ENCODE measurements at regions not wholly inside any gene's neighbourhood (a gene's known extent, or its start where the extent isn't known, plus 50 kb on each side); places are given as distances from the start of the nearest gene placed in this dataset.

DNA sequence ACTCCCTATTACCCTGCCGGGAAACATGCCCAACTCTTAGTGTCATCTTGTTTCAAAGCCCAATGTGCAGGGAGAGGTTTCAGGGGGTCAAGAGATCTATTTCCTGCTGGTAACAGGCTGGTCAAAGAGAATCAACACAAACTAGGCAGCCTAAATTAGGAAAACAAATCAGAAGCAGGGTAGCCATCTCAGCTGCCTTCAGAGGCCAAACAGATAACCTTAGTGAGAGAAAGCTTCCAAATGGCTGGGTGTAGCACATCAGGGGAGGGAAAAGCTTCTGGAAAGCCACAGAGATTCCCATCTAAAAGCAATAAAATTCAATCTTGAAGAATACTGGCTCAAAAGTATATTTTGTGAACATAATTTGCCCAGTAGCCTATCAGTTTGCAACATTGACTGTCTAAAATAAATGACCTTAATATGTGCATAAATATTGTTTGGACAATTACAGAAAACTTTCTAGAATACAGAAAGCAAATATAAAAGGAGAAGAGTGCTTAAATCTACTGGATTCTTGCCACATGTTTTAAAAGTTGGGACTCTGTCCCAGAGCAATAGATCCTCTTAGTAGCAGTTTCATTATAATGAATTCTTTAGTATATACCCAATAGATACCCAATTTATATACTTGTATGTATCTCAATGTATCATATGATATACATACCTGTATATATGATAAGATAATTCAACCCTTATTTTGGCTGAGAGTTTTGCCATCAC lies 371.9 kb upstream of the RARB start:
- TF ChIP-seq EZH2 (IDR thresholded peaks at IDR 0.05; ENCODE audit: low read depth, unreplicated experiment) (no peak), EZH2phosphoT487 (IDR thresholded peaks at IDR 0.05; ENCODE audit: unreplicated experiment) (no peak), POLR2AphosphoS5 (IDR thresholded peaks at IDR 0.05; ENCODE audit: low read depth) (no peak), JUNB (IDR thresholded peaks at IDR 0.05; ENCODE audit: unreplicated experiment) (no peak), STAT1 (IDR thresholded peaks at IDR 0.05; ENCODE audit: unreplicated experiment) (no peak), CREB1 (CRISPR knock-in tag; IDR thresholded peaks at IDR 0.05; ENCODE audit: low read depth) (no peak), ZNF114 (CRISPR knock-in tag; IDR thresholded peaks at IDR 0.05) (no peak)
- TF ChIP-seq, protein P1, sequence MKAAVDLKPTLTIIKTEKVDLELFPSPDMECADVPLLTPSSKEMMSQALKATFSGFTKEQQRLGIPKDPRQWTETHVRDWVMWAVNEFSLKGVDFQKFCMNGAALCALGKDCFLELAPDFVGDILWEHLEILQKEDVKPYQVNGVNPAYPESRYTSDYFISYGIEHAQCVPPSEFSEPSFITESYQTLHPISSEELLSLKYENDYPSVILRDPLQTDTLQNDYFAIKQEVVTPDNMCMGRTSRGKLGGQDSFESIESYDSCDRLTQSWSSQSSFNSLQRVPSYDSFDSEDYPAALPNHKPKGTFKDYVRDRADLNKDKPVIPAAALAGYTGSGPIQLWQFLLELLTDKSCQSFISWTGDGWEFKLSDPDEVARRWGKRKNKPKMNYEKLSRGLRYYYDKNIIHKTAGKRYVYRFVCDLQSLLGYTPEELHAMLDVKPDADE (IDR thresholded peaks at IDR 0.05): no peak
- TF ChIP-seq, protein P2, sequence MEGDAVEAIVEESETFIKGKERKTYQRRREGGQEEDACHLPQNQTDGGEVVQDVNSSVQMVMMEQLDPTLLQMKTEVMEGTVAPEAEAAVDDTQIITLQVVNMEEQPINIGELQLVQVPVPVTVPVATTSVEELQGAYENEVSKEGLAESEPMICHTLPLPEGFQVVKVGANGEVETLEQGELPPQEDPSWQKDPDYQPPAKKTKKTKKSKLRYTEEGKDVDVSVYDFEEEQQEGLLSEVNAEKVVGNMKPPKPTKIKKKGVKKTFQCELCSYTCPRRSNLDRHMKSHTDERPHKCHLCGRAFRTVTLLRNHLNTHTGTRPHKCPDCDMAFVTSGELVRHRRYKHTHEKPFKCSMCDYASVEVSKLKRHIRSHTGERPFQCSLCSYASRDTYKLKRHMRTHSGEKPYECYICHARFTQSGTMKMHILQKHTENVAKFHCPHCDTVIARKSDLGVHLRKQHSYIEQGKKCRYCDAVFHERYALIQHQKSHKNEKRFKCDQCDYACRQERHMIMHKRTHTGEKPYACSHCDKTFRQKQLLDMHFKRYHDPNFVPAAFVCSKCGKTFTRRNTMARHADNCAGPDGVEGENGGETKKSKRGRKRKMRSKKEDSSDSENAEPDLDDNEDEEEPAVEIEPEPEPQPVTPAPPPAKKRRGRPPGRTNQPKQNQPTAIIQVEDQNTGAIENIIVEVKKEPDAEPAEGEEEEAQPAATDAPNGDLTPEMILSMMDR (conservative IDR thresholded peaks at IDR 0.05; ENCODE audit: low read depth in 2 of 2): no peak
- TF ChIP-seq, protein P3, sequence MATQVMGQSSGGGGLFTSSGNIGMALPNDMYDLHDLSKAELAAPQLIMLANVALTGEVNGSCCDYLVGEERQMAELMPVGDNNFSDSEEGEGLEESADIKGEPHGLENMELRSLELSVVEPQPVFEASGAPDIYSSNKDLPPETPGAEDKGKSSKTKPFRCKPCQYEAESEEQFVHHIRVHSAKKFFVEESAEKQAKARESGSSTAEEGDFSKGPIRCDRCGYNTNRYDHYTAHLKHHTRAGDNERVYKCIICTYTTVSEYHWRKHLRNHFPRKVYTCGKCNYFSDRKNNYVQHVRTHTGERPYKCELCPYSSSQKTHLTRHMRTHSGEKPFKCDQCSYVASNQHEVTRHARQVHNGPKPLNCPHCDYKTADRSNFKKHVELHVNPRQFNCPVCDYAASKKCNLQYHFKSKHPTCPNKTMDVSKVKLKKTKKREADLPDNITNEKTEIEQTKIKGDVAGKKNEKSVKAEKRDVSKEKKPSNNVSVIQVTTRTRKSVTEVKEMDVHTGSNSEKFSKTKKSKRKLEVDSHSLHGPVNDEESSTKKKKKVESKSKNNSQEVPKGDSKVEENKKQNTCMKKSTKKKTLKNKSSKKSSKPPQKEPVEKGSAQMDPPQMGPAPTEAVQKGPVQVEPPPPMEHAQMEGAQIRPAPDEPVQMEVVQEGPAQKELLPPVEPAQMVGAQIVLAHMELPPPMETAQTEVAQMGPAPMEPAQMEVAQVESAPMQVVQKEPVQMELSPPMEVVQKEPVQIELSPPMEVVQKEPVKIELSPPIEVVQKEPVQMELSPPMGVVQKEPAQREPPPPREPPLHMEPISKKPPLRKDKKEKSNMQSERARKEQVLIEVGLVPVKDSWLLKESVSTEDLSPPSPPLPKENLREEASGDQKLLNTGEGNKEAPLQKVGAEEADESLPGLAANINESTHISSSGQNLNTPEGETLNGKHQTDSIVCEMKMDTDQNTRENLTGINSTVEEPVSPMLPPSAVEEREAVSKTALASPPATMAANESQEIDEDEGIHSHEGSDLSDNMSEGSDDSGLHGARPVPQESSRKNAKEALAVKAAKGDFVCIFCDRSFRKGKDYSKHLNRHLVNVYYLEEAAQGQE (IDR thresholded peaks at IDR 0.05; ENCODE audit: unreplicated experiment): no peak
- TF ChIP-seq, protein P4, sequence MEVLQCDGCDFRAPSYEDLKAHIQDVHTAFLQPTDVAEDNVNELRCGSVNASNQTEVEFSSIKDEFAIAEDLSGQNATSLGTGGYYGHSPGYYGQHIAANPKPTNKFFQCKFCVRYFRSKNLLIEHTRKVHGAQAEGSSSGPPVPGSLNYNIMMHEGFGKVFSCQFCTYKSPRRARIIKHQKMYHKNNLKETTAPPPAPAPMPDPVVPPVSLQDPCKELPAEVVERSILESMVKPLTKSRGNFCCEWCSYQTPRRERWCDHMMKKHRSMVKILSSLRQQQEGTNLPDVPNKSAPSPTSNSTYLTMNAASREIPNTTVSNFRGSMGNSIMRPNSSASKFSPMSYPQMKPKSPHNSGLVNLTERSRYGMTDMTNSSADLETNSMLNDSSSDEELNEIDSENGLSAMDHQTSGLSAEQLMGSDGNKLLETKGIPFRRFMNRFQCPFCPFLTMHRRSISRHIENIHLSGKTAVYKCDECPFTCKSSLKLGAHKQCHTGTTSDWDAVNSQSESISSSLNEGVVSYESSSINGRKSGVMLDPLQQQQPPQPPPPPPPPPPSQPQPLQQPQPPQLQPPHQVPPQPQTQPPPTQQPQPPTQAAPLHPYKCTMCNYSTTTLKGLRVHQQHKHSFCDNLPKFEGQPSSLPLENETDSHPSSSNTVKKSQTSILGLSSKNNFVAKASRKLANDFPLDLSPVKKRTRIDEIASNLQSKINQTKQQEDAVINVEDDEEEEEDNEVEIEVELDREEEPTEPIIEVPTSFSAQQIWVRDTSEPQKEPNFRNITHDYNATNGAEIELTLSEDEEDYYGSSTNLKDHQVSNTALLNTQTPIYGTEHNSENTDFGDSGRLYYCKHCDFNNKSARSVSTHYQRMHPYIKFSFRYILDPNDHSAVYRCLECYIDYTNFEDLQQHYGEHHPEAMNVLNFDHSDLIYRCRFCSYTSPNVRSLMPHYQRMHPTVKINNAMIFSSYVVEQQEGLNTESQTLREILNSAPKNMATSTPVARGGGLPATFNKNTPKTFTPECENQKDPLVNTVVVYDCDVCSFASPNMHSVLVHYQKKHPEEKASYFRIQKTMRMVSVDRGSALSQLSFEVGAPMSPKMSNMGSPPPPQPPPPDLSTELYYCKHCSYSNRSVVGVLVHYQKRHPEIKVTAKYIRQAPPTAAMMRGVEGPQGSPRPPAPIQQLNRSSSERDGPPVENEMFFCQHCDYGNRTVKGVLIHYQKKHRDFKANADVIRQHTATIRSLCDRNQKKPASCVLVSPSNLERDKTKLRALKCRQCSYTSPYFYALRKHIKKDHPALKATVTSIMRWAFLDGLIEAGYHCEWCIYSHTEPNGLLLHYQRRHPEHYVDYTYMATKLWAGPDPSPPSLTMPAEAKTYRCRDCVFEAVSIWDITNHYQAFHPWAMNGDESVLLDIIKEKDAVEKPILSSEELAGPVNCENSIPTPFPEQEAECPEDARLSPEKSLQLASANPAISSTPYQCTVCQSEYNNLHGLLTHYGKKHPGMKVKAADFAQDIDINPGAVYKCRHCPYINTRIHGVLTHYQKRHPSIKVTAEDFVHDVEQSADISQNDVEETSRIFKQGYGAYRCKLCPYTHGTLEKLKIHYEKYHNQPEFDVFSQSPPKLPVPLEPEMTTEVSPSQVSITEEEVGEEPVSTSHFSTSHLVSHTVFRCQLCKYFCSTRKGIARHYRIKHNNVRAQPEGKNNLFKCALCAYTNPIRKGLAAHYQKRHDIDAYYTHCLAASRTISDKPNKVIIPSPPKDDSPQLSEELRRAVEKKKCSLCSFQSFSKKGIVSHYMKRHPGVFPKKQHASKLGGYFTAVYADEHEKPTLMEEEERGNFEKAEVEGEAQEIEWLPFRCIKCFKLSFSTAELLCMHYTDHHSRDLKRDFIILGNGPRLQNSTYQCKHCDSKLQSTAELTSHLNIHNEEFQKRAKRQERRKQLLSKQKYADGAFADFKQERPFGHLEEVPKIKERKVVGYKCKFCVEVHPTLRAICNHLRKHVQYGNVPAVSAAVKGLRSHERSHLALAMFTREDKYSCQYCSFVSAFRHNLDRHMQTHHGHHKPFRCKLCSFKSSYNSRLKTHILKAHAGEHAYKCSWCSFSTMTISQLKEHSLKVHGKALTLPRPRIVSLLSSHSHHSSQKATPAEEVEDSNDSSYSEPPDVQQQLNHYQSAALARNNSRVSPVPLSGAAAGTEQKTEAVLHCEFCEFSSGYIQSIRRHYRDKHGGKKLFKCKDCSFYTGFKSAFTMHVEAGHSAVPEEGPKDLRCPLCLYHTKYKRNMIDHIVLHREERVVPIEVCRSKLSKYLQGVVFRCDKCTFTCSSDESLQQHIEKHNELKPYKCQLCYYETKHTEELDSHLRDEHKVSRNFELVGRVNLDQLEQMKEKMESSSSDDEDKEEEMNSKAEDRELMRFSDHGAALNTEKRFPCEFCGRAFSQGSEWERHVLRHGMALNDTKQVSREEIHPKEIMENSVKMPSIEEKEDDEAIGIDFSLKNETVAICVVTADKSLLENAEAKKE (CRISPR knock-in tag; IDR thresholded peaks at IDR 0.05): no peak
